GM12872 (cell line): ENCODE measurements at regions not wholly inside any gene's neighbourhood (a gene's known extent, or its start where the extent isn't known, plus 50 kb on each side); places are given as distances from the start of the nearest gene placed in this dataset.

Experiments used
- TF ChIP-seq, protein P1 (sequence below): IDR thresholded peaks from 3 replicates; pipeline ENCODE4 v1.5.1; 2011; ENCODE audit warnings: low read depth, mild to moderate bottlenecking, low read length, moderate library complexity; ENCODE audit not compliant: insufficient read depth

DNA sequence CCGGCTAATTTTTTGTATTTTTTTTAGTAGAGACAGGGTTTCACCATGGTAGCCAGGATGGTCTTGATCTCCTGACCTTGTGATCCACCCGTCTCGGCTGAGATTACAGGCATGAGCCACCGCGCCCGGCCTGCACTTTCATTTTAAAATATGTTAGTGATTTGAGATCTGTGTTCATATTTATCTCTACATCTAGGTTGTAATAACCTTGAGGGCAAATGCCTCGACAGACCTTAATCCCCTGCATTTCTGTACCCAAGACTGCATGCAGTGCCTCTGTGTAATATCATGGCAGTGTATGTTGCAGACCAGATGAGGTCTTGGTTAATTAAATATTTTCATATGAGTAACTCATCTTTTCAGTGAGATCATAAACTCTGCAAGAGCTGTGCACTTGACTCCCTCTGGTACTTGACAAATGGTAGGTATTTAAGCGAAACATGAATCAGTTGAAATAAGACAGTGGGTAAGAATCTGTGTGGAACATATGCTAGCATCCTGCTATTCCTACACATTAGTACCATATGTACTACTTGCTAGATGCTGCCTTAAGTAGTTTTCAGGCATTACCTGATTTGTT is 673.9 kb upstream of the ANKRD30A start:
- TF ChIP-seq, protein P1, sequence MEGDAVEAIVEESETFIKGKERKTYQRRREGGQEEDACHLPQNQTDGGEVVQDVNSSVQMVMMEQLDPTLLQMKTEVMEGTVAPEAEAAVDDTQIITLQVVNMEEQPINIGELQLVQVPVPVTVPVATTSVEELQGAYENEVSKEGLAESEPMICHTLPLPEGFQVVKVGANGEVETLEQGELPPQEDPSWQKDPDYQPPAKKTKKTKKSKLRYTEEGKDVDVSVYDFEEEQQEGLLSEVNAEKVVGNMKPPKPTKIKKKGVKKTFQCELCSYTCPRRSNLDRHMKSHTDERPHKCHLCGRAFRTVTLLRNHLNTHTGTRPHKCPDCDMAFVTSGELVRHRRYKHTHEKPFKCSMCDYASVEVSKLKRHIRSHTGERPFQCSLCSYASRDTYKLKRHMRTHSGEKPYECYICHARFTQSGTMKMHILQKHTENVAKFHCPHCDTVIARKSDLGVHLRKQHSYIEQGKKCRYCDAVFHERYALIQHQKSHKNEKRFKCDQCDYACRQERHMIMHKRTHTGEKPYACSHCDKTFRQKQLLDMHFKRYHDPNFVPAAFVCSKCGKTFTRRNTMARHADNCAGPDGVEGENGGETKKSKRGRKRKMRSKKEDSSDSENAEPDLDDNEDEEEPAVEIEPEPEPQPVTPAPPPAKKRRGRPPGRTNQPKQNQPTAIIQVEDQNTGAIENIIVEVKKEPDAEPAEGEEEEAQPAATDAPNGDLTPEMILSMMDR = no peak

DNA sequence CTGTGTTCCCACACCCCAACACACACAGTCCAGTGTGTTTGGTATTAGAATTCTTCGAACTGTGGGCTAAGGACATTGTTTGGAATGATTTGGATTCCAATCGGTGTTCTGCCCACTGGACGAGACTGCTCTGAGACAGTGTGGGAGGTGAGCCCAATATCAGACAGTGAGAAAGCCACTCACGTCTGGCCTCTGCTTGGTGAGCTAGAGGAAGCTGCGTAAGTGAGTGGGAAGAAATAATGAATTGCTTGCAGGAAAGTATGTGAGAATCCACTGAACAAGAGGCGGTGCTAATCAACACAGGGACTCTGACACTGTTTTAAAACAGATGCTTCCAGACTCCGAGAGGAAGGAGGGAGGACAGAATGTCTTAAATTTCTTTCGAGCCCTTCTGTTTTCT is 675.0 kb upstream of the ANKRD30A start:
- TF ChIP-seq, protein P1 = no peak

DNA sequence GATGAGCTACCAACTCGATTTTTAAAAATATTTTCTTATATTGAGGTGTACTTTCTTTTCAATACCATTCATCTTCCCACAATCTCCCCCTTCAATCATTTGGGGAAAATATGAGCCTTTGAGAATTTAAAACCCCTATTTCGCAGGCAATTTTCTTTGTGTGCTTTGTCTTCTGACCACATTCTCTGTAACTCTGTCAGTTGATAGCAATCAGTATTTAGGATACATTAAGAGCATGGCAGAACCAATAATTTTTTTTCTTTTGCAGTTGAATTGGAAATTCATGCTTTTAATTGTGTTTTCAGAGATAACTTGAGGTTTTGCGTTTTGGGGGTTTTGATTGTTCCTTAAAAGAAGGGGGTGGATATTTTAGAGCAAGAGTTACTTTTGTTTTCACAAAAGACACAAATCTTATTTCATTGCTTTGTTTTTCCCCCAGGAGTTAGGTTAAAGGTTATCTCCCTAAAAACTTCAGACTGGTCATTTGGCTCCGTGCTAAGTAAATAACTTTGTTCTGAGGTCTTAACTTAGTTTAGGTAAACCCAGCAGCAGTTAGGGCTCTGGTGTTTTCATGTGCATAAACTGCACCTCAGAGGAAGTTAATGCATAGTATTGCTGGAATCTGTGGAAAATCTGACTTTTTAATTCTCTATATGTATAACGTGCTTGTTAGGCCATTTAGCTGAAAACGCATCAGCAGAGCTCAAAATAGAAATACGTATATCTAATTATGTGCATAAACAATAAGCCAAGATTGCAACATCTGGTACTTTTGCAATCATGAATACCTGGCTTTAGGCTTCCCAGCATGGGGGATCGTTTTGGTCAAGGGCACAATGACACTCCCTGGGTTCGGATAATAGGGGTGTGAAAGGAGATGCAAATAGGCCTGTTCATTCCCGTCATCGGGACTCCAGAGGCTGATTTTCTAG is 676.4 kb upstream of the ANKRD30A start:
- TF ChIP-seq, protein P1 = no peak

DNA sequence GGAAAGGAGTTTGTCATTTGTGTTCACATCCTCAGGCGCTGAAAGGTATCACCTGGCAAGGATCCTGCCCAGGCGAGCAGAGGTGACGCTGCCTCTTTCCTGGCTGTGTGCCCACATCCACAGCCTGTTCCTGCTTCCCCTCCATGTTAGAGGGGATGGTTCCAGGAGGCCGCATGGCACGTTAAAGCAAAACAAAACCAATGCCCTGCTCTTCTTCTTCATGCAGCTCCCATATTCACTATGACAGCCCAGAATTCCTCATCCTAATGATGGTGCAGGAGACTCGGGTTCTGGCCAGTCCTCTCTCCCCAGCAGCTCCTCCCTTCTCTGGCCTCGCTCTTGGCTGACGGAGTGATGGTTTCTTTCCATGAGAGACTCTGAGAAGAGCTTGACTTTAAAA is 678.5 kb upstream of the ANKRD30A start:
- TF ChIP-seq, protein P1 = no peak

DNA sequence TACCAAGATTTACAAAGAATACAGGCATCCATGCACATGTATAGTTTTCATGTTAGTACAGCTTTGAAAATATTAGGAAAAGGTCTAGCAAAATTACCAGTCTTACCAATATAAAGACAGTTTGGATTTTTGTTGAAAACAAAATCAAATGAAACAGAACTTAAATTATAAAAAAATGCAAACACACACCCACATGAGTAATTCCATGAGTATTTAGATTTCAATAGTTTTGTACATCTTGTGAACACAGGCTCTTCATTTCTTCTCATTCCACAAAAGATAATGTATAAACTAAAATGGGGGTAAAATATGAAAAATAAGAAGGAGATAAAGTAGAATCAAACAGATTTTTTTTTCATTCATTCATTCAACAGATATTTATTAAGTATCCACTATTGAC is 682.2 kb upstream of the ANKRD30A start:
- TF ChIP-seq, protein P1 = no peak

DNA sequence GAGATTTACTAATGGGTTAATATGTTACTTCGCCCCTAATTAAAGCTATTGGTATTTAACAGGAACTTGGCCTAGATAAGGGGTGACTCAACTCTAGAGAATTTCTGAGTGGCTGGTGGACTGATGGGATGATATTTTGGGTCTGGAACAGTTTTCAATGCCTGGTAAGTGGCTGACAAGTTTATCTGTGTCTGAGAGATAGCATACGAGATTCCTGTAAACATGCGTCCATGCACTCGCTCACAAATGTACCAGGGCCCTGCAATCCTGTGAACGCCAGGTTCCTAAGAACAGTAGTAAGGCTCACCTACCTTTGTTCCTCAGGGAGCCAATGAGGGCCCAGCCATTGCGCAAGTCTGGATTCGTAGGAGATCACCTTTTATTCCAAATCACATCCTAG is 683.8 kb upstream of the ANKRD30A start:
- TF ChIP-seq, protein P1 = no peak

DNA sequence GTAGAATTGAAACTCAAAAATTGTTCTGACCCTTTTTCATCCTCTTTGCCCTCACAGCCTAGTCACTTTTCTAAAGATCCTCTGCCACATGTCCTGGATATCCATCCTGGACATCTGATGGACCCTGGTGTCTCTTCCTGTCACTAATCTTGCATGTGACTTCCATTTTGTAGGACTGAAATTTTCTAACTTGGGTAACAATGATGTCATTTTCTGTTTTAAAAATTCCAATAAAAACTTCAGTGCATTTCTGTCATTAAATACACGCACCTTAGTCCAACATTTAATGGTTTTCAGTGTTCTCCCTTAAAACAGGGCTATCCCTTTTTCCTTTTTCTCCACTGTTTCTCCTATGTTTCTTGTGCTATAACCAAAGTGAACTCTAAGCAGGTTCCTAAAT is 684.9 kb upstream of the ANKRD30A start:
- TF ChIP-seq, protein P1 = no peak
